SK-N-SH treated with all-trans-retinoic acid at 6 μM for 48 hours (cell line): ENCODE measurements at regions not wholly inside any gene's neighbourhood (a gene's known extent, or its start where the extent isn't known, plus 50 kb on each side); places are given as distances from the start of the nearest gene placed in this dataset.

Experiments
- ISL1 ChIP-seq: fragments of 250-450 bp; sonication (Bioruptor Pico); IDR thresholded peaks from 2 replicates; pipeline ENCODE4 v2.1.2; 2022; ENCODE audit warnings: mild to moderate bottlenecking, moderate library complexity
- ZFP3 ChIP-seq: fragments of 250-450 bp; sonication (Bioruptor Pico); IDR thresholded peaks from 2 replicates; pipeline ENCODE4 v1.5.0; 2020; ENCODE audit warnings: mild to moderate bottlenecking, moderate library complexity

- TF ChIP-seq ZFP3 (CRISPR knock-in tag) (no peak), ISL1 (CRISPR knock-in tag) (no peak)
Measured at GRCh38 chr5:130624805-130625204, 540.3 kb downstream of the HINT1 start.
